WTC11 (cell line): ENCODE measurements at regions not wholly inside any gene's neighbourhood (a gene's known extent, or its start where the extent isn't known, plus 50 kb on each side); places are given as distances from the start of the nearest gene placed in this dataset.

Source experiments
- ATAC-seq: fragments of 200-7000 bp; cut with Tn5 transposase; 2 replicates; pipeline ENCODE4 v1.10.0; 2021; ENCODE audit warnings: mild to moderate bottlenecking, moderate library complexity
- CTCF ChIA-PET: fragments of 300-600 bp; sonication (Branson Sonifier 250); formaldehyde crosslinking; loops from one replicate; lab custom pipeline; 2021; ENCODE audit warnings: antibody characterized with exemption; lab: Charles Lee
- POLR2A ChIA-PET: fragments of 350-600 bp; sonication (Branson Sonifier 250); formaldehyde crosslinking; loops from one replicate; lab custom pipeline; 2021; ENCODE audit warnings: antibody characterized with exemption; lab: Charles Lee
- DNase-seq: peaks from one replicate; pipeline ENCODE4 v3.0.0; 2021; ENCODE audit warnings: low spot score
- H3K27ac Mint-ChIP-seq: 2 replicates; pipeline ENCODE4 v1.8.0; 2021; ENCODE audit warnings: mixed read lengths
- H3K27me3 Mint-ChIP-seq: 2 replicates; pipeline ENCODE4 v1.8.0; 2021; ENCODE audit warnings: low read depth, mild to moderate bottlenecking, moderate library complexity, mixed read lengths
- H3K36me3 Mint-ChIP-seq: 2 replicates; pipeline ENCODE4 v1.8.0; 2021; ENCODE audit warnings: mixed read lengths
- H3K4me1 Mint-ChIP-seq: 2 replicates; pipeline ENCODE4 v1.8.0; 2022; ENCODE audit warnings: mixed read lengths
- H3K4me3 Mint-ChIP-seq: 2 replicates; pipeline ENCODE4 v1.8.0; 2021; ENCODE audit warnings: mild to moderate bottlenecking, moderate library complexity, mixed read lengths
- H3K9me3 Mint-ChIP-seq: 2 replicates; pipeline ENCODE4 v1.8.0; 2021; ENCODE audit warnings: mixed read lengths
- AFF4 ChIP-seq: sonication (generic); formaldehyde crosslinking; IDR thresholded peaks from 2 replicates; pipeline ENCODE4 v1.8.1; 2023; ENCODE audit warnings: mild to moderate bottlenecking, missing genetic modification reagents, borderline replicate concordance
- CBFB ChIP-seq: sonication (generic); formaldehyde crosslinking; IDR thresholded peaks from 2 replicates; pipeline ENCODE4 v1.8.1; 2022; ENCODE audit warnings: mild to moderate bottlenecking, low read depth, missing genetic modification reagents
- CREB1 ChIP-seq: sonication (generic); formaldehyde crosslinking; IDR thresholded peaks from 2 replicates; pipeline ENCODE4 v1.8.0; 2023; ENCODE audit warnings: mild to moderate bottlenecking, missing genetic modification reagents
- E2F4 ChIP-seq: sonication (generic); formaldehyde crosslinking; IDR thresholded peaks from 2 replicates; pipeline ENCODE4 v1.8.1; 2022; ENCODE audit warnings: low read depth, mild to moderate bottlenecking, moderate library complexity, missing genetic modification reagents, borderline replicate concordance
- GTF2I ChIP-seq: fragments of 250-450 bp; sonication (Bioruptor Pico); conservative IDR thresholded peaks from 2 replicates; pipeline ENCODE4 v1.4.0; 2021; ENCODE audit warnings: mild to moderate bottlenecking
- HMGXB4 ChIP-seq: sonication (generic); formaldehyde crosslinking; IDR thresholded peaks from 2 replicates; pipeline ENCODE4 v1.8.1; 2023; ENCODE audit warnings: mild to moderate bottlenecking, moderate library complexity, missing genetic modification reagents
- JUN ChIP-seq: sonication (generic); formaldehyde crosslinking; IDR thresholded peaks from 2 replicates; pipeline ENCODE4 v1.8.0; 2023; ENCODE audit warnings: mild to moderate bottlenecking, missing genetic modification reagents
- MLX ChIP-seq: sonication (generic); formaldehyde crosslinking; IDR thresholded peaks from 2 replicates; pipeline ENCODE4 v1.8.1; 2023; ENCODE audit warnings: mild to moderate bottlenecking, missing genetic modification reagents, moderate library complexity
- PRDM15 ChIP-seq: sonication (generic); formaldehyde crosslinking; IDR thresholded peaks from 2 replicates; pipeline ENCODE4 v1.8.0; 2022; ENCODE audit warnings: missing genetic modification reagents
- SMAD3 ChIP-seq: sonication (generic); formaldehyde crosslinking; IDR thresholded peaks from 2 replicates; pipeline ENCODE4 v1.8.0; 2022; ENCODE audit warnings: missing genetic modification reagents, mild to moderate bottlenecking, borderline replicate concordance
- SOX15 ChIP-seq: fragments of 250-450 bp; sonication (Bioruptor Pico); IDR thresholded peaks from 2 replicates; pipeline ENCODE4 v1.9.0; 2021; ENCODE audit warnings: mild to moderate bottlenecking
- USF2 ChIP-seq: sonication (generic); formaldehyde crosslinking; IDR thresholded peaks from 2 replicates; pipeline ENCODE4 v1.8.1; 2023; ENCODE audit warnings: mild to moderate bottlenecking, missing genetic modification reagents, moderate library complexity
- ZNF281 ChIP-seq: sonication (generic); formaldehyde crosslinking; IDR thresholded peaks from 2 replicates; pipeline ENCODE4 v1.8.0; 2023; ENCODE audit warnings: mild to moderate bottlenecking, missing genetic modification reagents
- ZNF396 ChIP-seq: fragments of 250-450 bp; sonication (Bioruptor Pico); IDR thresholded peaks from 2 replicates; pipeline ENCODE4 v1.8.0; 2021; ENCODE audit warnings: mild to moderate bottlenecking, moderate library complexity, borderline replicate concordance

- ChIA-PET CTCF (no interaction called here), POLR2A (no interaction called here)
- H3K9me3 Mint-ChIP-seq: peaks cover 22% of the 10 kb centered on the region
- no peak overlapping the region for H3K27ac Mint-ChIP-seq
- TF ChIP-seq USF2 (CRISPR knock-in tag) (no peak), MLX (no peak), E2F4 (no peak), CREB1 (CRISPR knock-in tag) (no peak), ZNF396 (CRISPR knock-in tag) (no peak), PRDM15 (no peak), GTF2I (CRISPR knock-in tag) (no peak), CBFB (CRISPR knock-in tag) (no peak), JUN (CRISPR knock-in tag) (no peak), ZNF281 (CRISPR knock-in tag) (no peak), SMAD3 (CRISPR knock-in tag) (no peak), AFF4 (no peak), SOX15 (CRISPR knock-in tag) (no peak), HMGXB4 (no peak)
- no peak for ATAC-seq
- no peaks in the 10 kb centered on the region for H3K27me3 Mint-ChIP-seq
- no peaks in the 10 kb centered on the region for H3K36me3 Mint-ChIP-seq
- peaks cover 23% of the 10 kb centered on the region for H3K4me1 Mint-ChIP-seq
- H3K4me3 Mint-ChIP-seq: no peak overlapping the region
- no peak for DNase-seq
These were observed 887.8 kb upstream of the NCAM2 start for GRCh38 chr21:20110368-20110767.
